ENCODE measurements at regions not wholly inside any gene's neighbourhood (a gene's known extent, or its start where the extent isn't known, plus 50 kb on each side); places are given as distances from the start of the nearest gene placed in this dataset.

- Histone ChIP-seq H3K27ac (replicated peaks) (no peak overlapping the region), H3K4me3 (replicated peaks; ENCODE audit: insufficient read depth, low read length) (no peak overlapping the region), H3K27me3 (ENCODE audit: insufficient read depth, poor library complexity, severe bottlenecking) (no peaks in the 10 kb centered on the region)
- no peak for DNase-seq (ENCODE audit: low read depth in 1 of 2, low spot score in 1 of 2)
- TF ChIP-seq, protein P1, sequence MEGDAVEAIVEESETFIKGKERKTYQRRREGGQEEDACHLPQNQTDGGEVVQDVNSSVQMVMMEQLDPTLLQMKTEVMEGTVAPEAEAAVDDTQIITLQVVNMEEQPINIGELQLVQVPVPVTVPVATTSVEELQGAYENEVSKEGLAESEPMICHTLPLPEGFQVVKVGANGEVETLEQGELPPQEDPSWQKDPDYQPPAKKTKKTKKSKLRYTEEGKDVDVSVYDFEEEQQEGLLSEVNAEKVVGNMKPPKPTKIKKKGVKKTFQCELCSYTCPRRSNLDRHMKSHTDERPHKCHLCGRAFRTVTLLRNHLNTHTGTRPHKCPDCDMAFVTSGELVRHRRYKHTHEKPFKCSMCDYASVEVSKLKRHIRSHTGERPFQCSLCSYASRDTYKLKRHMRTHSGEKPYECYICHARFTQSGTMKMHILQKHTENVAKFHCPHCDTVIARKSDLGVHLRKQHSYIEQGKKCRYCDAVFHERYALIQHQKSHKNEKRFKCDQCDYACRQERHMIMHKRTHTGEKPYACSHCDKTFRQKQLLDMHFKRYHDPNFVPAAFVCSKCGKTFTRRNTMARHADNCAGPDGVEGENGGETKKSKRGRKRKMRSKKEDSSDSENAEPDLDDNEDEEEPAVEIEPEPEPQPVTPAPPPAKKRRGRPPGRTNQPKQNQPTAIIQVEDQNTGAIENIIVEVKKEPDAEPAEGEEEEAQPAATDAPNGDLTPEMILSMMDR (IDR thresholded peaks at IDR 0.05; ENCODE audit: insufficient read depth, low read length), result no peak
- TF ChIP-seq REST (IDR thresholded peaks at IDR 0.05; ENCODE audit: insufficient replicate concordance, low read depth) (no peak), SPI1 (IDR thresholded peaks at IDR 0.05; ENCODE audit: borderline replicate concordance, low read depth) (no peak), POLR2AphosphoS5 (IDR thresholded peaks at IDR 0.05; ENCODE audit: low read depth) (no peak), GABPA (IDR thresholded peaks at IDR 0.05; ENCODE audit: low read depth) (no peak)
Observed at GRCh38 chr11:91459840-91460239, 764.8 kb upstream of the FAT3 start.

DNA sequence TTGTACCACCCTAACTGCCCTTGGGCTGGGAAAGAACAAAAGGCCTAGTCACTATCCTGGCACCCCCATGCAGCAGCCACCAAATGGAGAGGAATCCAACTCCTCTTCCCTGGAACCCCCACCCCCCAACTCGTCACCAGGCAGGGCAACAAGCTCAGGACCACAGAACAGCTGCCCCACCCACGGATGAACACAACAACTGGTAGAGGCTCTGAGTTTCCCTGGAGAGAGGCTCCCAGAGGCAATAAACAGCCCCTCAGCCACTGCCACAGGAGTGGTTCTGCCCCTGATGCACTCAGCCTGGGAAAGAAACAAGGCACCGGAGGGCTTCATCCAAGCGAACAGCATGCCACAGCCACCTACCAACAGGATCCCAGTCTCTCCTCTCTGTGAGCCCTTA lies 778.4 kb upstream of the FAT3 start:
- DNase-seq (ENCODE audit: low read depth in 1 of 2, low spot score in 1 of 2), result no peak
- Histone ChIP-seq H3K27ac (replicated peaks) (no peak overlapping the region), H3K27me3 (ENCODE audit: insufficient read depth, poor library complexity, severe bottlenecking) (no peaks in the 10 kb centered on the region), H3K4me3 (replicated peaks; ENCODE audit: insufficient read depth, low read length) (no peak overlapping the region)
- no peak for TF ChIP-seq POLR2AphosphoS5 (IDR thresholded peaks at IDR 0.05; ENCODE audit: low read depth)
- TF ChIP-seq SPI1 (IDR thresholded peaks at IDR 0.05; ENCODE audit: borderline replicate concordance, low read depth), result no peak
- TF ChIP-seq, protein P1 (IDR thresholded peaks at IDR 0.05; ENCODE audit: insufficient read depth, low read length), result no peak
- TF ChIP-seq REST (IDR thresholded peaks at IDR 0.05; ENCODE audit: insufficient replicate concordance, low read depth), result no peak
- TF ChIP-seq GABPA (IDR thresholded peaks at IDR 0.05; ENCODE audit: low read depth), result no peak

GRCh38 chr11:91435694-91436395 lies 788.8 kb upstream of the FAT3 start:
- Histone ChIP-seq H3K27me3 (ENCODE audit: insufficient read depth, poor library complexity, severe bottlenecking) (no peaks in the 10 kb centered on the region), H3K4me3 (replicated peaks; ENCODE audit: insufficient read depth, low read length) (no peak overlapping the region), H3K27ac (replicated peaks) (no peak overlapping the region)
- no peak for TF ChIP-seq POLR2AphosphoS5 (IDR thresholded peaks at IDR 0.05; ENCODE audit: low read depth)
- TF ChIP-seq, protein P1 (IDR thresholded peaks at IDR 0.05; ENCODE audit: insufficient read depth, low read length), result no peak
- TF ChIP-seq REST (IDR thresholded peaks at IDR 0.05; ENCODE audit: insufficient replicate concordance, low read depth), result no peak
- no peak for TF ChIP-seq GABPA (IDR thresholded peaks at IDR 0.05; ENCODE audit: low read depth)
- no peak for TF ChIP-seq SPI1 (IDR thresholded peaks at IDR 0.05; ENCODE audit: borderline replicate concordance, low read depth)
- DNase-seq (ENCODE audit: low read depth in 1 of 2, low spot score in 1 of 2), result no peak
